HG03378 (cell line): ENCODE measurements at regions not wholly inside any gene's neighbourhood (a gene's known extent, or its start where the extent isn't known, plus 50 kb on each side); places are given as distances from the start of the nearest gene placed in this dataset.
"Not testable (repeated sequence)": the region's sequence is repeated elsewhere in the genome, so short reads cannot be mapped to it uniquely, and the experiment has no call there.

Experiments used
- ATAC-seq: cut with Tn5 transposase; IDR thresholded peaks from one replicate; pipeline ENCODE4 v1.9.1; 2021; ENCODE audit warnings: mild to moderate bottlenecking, moderate library complexity; ENCODE audit not compliant: unreplicated experiment

GRCh38 chr12:46982629-46983392, 96.6 kb upstream of the PCED1B start:
- ATAC-seq, result no peak

- ATAC-seq, result no peak
These were observed 96.0 kb upstream of the PCED1B start for GRCh38 chr12:46983393-46983793.

- ATAC-seq, result peak; percentile 75
These were observed 95.2 kb upstream of the PCED1B start for GRCh38 chr12:46983959-46984841.

- no peak for ATAC-seq
These were observed 93.6 kb upstream of the PCED1B start for GRCh38 chr12:46985816-46986215.

- ATAC-seq, result not testable (repeated sequence)
These were observed 91.3 kb upstream of the PCED1B start for GRCh38 chr12:46988122-46988521.

- no peak for ATAC-seq
These were observed 89.2 kb upstream of the PCED1B start for GRCh38 chr12:46990211-46990610.

GRCh38 chr12:46992051-46992450, 87.4 kb upstream of the PCED1B start:
- ATAC-seq, result not testable (repeated sequence)

- no peak for ATAC-seq
These were observed 80.5 kb upstream of the PCED1B start for GRCh38 chr12:46998811-46999368.

- no peak for ATAC-seq
These were observed 74.8 kb upstream of the PCED1B start for GRCh38 chr12:47004634-47005033.

GRCh38 chr12:47007048-47007447, 72.4 kb upstream of the PCED1B start:
- no peak for ATAC-seq

- no peak for ATAC-seq
These were observed 66.9 kb upstream of the PCED1B start for GRCh38 chr12:47012552-47012951.

- no peak for ATAC-seq
These were observed 64.9 kb upstream of the PCED1B start for GRCh38 chr12:47014474-47014873.

- no peak for ATAC-seq
These were observed 64.0 kb upstream of the PCED1B start for GRCh38 chr12:47015381-47015780.

- ATAC-seq, result no peak
These were observed 62.2 kb upstream of the PCED1B start for GRCh38 chr12:47017041-47017713.

GRCh38 chr12:47017901-47018475, 61.4 kb upstream of the PCED1B start:
- no peak for ATAC-seq

GRCh38 chr12:47020211-47020821, 59.1 kb upstream of the PCED1B start:
- ATAC-seq, result no peak

GRCh38 chr12:47021298-47021697, 58.1 kb upstream of the PCED1B start:
- ATAC-seq, result no peak

- no peak for ATAC-seq
These were observed 57.1 kb upstream of the PCED1B start for GRCh38 chr12:47022296-47022695.

GRCh38 chr12:47023311-47023710, 56.1 kb upstream of the PCED1B start:
- ATAC-seq, result no peak

- ATAC-seq, result no peak
These were observed 55.5 kb upstream of the PCED1B start for GRCh38 chr12:47023953-47024352.
